OCI-LY7 (cell line): ENCODE measurements at regions not wholly inside any gene's neighbourhood (a gene's known extent, or its start where the extent isn't known, plus 50 kb on each side); places are given as distances from the start of the nearest gene placed in this dataset.

Source experiments
- BruUV-seq: library from RNA; stranded (reverse); fragments of 400-500 nt; replicated peaks from 2 replicates; lab custom pipeline; 2021; lab: Mats Ljungman, UMichigan
- CTCF ChIA-PET: fragments of 300-600 bp; sonication (Branson Sonifier 250); formaldehyde crosslinking; loops from one replicate; lab custom pipeline; 2022; ENCODE audit warnings: antibody characterized with exemption; ENCODE audit not compliant: unreplicated experiment; lab: Charles Lee
- POLR2A ChIA-PET: fragments of 300-600 bp; sonication (Branson Sonifier 250); formaldehyde crosslinking; loops from one replicate; lab custom pipeline; 2022; ENCODE audit warnings: antibody characterized with exemption; lab: Charles Lee
- DNase-seq: peaks from one replicate; pipeline ENCODE4 v3.0.0-alpha.2; 2015; ENCODE audit warnings: low spot score
- H2AFZ ChIP-seq: fragments of 200-600 bp; sonication (generic), shearing (Covaris generic); 2 replicates; pipeline ENCODE4 v1.6.1; 2014; ENCODE audit warnings: mild to moderate bottlenecking, antibody characterized with exemption, low read length, moderate library complexity
- H3K27ac ChIP-seq: fragments of 200-600 bp; sonication (generic); 2 replicates; pipeline ENCODE4 v1.5.1; 2014; ENCODE audit warnings: mixed run types, low read depth, mild to moderate bottlenecking, moderate library complexity, low read length, inconsistent platforms; ENCODE audit not compliant: poor library complexity, severe bottlenecking
- H3K36me3 ChIP-seq: fragments of 200-600 bp; sonication (generic); 2 replicates; pipeline ENCODE4 v1.6.1; 2014; ENCODE audit warnings: mild to moderate bottlenecking, antibody characterized with exemption, low read length, moderate library complexity, mixed read lengths; ENCODE audit not compliant: insufficient read depth
- H3K4me1 ChIP-seq: fragments of 200-600 bp; sonication (generic); 2 replicates; pipeline ENCODE4 v1.5.1; 2014; ENCODE audit warnings: mild to moderate bottlenecking, low read length; ENCODE audit not compliant: insufficient read depth, poor library complexity, severe bottlenecking
- H3K4me2 ChIP-seq: fragments of 200-600 bp; sonication (generic); 2 replicates; pipeline ENCODE4 v1.6.1; 2014; ENCODE audit warnings: mild to moderate bottlenecking, low read length
- H3K4me3 ChIP-seq: fragments of 200-600 bp; sonication (generic); 2 replicates; pipeline ENCODE4 v1.5.1; 2014; ENCODE audit warnings: mild to moderate bottlenecking, low read depth, low read length; ENCODE audit not compliant: poor library complexity, severe bottlenecking
- H3K79me2 ChIP-seq: fragments of 200-600 bp; sonication (generic); 2 replicates; pipeline ENCODE4 v1.6.1; 2016; ENCODE audit warnings: low read depth, mild to moderate bottlenecking, low read length, moderate library complexity, mixed read lengths; ENCODE audit not compliant: insufficient read depth
- H3K9me2 ChIP-seq: fragments of 200-600 bp; sonication (generic); 2 replicates; pipeline ENCODE4 v1.6.1; 2016; ENCODE audit warnings: mild to moderate bottlenecking, low read length, mixed read lengths; ENCODE audit not compliant: insufficient read depth
- H3K9me3 ChIP-seq: fragments of 200-600 bp; sonication (generic); 2 replicates; pipeline ENCODE4 v1.6.1; 2014; ENCODE audit warnings: mild to moderate bottlenecking, mixed run types, low read length, mixed read lengths
- H4K20me1 ChIP-seq: fragments of 200-600 bp; sonication (generic); 2 replicates; pipeline ENCODE4 v1.6.1; 2014; ENCODE audit warnings: mild to moderate bottlenecking, antibody characterized with exemption, low read length, moderate library complexity, mixed read lengths; ENCODE audit not compliant: insufficient read depth
- EZH2phosphoT487 ChIP-seq: fragments of 200-600 bp; sonication (generic); IDR thresholded peaks from 2 replicates; pipeline ENCODE4 v1.6.1; 2018; ENCODE audit warnings: low read depth, borderline replicate concordance, mild to moderate bottlenecking, mixed run types, antibody characterized with exemption, low read length, moderate library complexity, mixed read lengths
- intact Hi-C: fragments of 100-400 bp; cut with micrococcal nuclease; formaldehyde crosslinking; loops from one replicate; pipeline ENCODE4 v1.10.0; 2022; ENCODE audit not compliant: unreplicated experiment
- TF ChIP-seq, protein P1 (sequence below): fragments of 200-600 bp; sonication (generic); conservative IDR thresholded peaks from 2 replicates; pipeline ENCODE4 v1.5.1; 2014; ENCODE audit warnings: mild to moderate bottlenecking, antibody characterized with exemption, low read length, moderate library complexity, mixed read lengths

DNA sequence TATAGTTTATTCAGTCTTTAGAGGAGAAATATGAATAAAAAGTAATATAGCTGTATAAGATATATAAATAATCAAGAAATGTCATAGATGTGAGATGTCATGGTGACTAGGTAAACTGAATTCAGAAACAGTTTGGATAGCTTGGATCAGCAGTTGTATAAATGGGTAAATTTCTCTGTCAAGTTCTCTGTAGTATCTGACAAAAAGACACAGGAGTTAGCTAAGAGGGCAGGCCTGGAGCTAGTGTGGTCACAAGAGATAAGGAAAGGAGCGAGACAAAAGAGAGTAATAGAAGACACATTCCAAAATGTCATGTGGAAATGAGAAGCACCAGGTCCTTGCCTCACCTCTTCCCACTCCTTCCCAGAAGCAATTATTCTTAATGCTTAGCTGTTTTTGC, 349.0 kb downstream of the LMO7 start:
- CTCF ChIA-PET = no interaction called here
- POLR2A ChIA-PET = interaction anchor here (0.6 to 1.4 kb wide), 3 partner anchors 9 to 209 kb away, joined by 3 to 7 read pairs (median 4); no protein-coding TSS in a partner anchor

DNA sequence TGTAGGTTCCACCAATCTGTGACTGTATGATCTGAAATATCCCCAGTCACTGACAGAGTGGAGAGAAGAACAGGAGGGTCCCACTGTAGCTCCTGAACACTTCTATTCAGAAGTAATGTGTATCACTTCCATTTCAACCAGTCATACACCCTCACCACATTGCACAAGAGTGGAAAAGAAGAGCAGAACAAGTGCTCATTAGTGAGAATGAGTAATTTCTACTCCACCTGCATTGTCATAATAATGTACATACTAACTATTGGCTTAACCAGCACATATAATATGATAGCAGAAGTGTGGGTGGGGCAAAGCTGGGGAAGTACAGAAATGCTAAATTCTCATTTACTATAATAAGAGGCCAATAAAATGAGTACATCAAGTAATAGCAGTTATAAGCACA, 342.7 kb downstream of the LMO7 start:
- H3K4me2 ChIP-seq = no peak overlapping the region
- no peaks in the 10 kb centered on the region for H4K20me1 ChIP-seq
- TF ChIP-seq, protein P1, sequence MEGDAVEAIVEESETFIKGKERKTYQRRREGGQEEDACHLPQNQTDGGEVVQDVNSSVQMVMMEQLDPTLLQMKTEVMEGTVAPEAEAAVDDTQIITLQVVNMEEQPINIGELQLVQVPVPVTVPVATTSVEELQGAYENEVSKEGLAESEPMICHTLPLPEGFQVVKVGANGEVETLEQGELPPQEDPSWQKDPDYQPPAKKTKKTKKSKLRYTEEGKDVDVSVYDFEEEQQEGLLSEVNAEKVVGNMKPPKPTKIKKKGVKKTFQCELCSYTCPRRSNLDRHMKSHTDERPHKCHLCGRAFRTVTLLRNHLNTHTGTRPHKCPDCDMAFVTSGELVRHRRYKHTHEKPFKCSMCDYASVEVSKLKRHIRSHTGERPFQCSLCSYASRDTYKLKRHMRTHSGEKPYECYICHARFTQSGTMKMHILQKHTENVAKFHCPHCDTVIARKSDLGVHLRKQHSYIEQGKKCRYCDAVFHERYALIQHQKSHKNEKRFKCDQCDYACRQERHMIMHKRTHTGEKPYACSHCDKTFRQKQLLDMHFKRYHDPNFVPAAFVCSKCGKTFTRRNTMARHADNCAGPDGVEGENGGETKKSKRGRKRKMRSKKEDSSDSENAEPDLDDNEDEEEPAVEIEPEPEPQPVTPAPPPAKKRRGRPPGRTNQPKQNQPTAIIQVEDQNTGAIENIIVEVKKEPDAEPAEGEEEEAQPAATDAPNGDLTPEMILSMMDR = no peak
- TF ChIP-seq EZH2phosphoT487 = no peak
- H3K9me3 ChIP-seq = no peaks in the 10 kb centered on the region
- DNase-seq = no peak
- no TSS peak for BruUV-seq
- no peak overlapping the region for H3K4me3 ChIP-seq
- H2AFZ ChIP-seq = no peak overlapping the region
- intact Hi-C loops = no loop called here
- ChIA-PET CTCF (no interaction called here), POLR2A (no interaction called here)
- H3K4me1 ChIP-seq = no peaks in the 10 kb centered on the region
- H3K9me2 ChIP-seq = 0 out of 2 replicates have a peak, but pooled peaks cover 3% of the 10 kb centered on the region
- no peak overlapping the region for H3K27ac ChIP-seq
- H3K79me2 ChIP-seq = no peaks in the 10 kb centered on the region
- no peaks in the 10 kb centered on the region for H3K36me3 ChIP-seq

More for the DNA sequence above, 349.0 kb downstream of the LMO7 start:
- Histone ChIP-seq H3K4me2 (no peak overlapping the region), H3K27ac (no peak overlapping the region), H3K79me2 (no peaks in the 10 kb centered on the region), H3K36me3 (no peaks in the 10 kb centered on the region), H2AFZ (no peak overlapping the region), H3K4me3 (no peak overlapping the region), H3K9me3 (no peaks in the 10 kb centered on the region), H4K20me1 (no peaks in the 10 kb centered on the region), H3K9me2 (0 out of 2 replicates have a peak, but pooled peaks cover 3% of the 10 kb centered on the region), H3K4me1 (no peaks in the 10 kb centered on the region)
- DNase-seq = no peak
- no TSS peak for BruUV-seq
- intact Hi-C loops = no loop called here
- no peak for TF ChIP-seq EZH2phosphoT487
- TF ChIP-seq, protein P1 = no peak

DNA sequence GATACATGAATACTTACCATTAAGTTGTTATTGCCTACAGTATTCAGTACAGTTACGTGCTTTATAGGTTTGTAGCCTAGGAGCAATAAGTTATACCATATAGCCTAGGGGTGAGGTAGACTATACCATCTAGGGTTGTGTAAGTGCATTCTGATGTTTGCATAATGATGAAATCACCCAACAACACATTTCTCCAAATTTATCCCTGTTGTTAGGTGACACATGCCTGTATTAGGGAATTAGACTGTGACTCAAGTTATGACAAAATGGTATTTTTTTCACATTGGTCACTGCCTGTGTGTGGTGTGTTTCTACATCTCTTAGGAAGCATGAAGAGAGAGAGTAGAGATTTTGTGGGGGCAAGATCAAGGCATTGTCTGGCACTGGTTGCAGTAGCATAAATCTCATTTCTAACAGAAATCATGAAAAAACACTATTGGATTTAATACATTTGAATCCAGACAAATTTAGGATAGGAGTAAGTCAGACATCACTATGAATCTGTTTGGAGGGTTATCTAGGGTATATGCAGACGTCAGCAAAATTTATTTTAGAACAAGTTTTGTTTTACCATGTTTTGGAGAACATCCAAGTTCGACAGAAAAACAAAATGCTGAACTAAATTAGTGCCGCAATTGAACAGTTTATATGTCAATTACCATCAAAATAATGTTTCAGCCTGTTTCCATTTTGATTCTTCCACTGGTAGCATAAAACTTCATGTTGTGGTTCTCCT, 332.1 kb downstream of the LMO7 start:
- intact Hi-C loops = no loop called here
- no peak for TF ChIP-seq EZH2phosphoT487
- TF ChIP-seq, protein P1 = no peak
- no peaks in the 10 kb centered on the region for H3K36me3 ChIP-seq
- H3K27ac ChIP-seq = no peak overlapping the region
- DNase-seq = no peak
- no peak overlapping the region for H3K4me3 ChIP-seq
- no peak overlapping the region for H3K4me2 ChIP-seq
- no peaks in the 10 kb centered on the region for H3K4me1 ChIP-seq
- CTCF ChIA-PET = no interaction called here
- H4K20me1 ChIP-seq = no peaks in the 10 kb centered on the region
- H3K79me2 ChIP-seq = no peaks in the 10 kb centered on the region
- no peak overlapping the region for H2AFZ ChIP-seq
- H3K9me3 ChIP-seq = no peaks in the 10 kb centered on the region
- POLR2A ChIA-PET = interaction anchor here (1.1 kb wide), 1 partner anchor 20 kb away, joined by 3 read pairs; no protein-coding TSS in a partner anchor
- no peaks in the 10 kb centered on the region for H3K9me2 ChIP-seq
- BruUV-seq = no TSS peak
